GM12891 (cell line): ENCODE measurements at regions not wholly inside any gene's neighbourhood (a gene's known extent, or its start where the extent isn't known, plus 50 kb on each side); places are given as distances from the start of the nearest gene placed in this dataset.

Source experiments
- PAX5 ChIP-seq: IDR thresholded peaks from 2 replicates; pipeline ENCODE4 v1.6.1; 2011; ENCODE audit warnings: low read length, moderate library complexity, mild to moderate bottlenecking; ENCODE audit not compliant: insufficient read depth, severe bottlenecking
- POLR2A ChIP-seq: IDR thresholded peaks from 2 replicates; pipeline ENCODE4 v1.6.1; 2011; ENCODE audit warnings: low read depth, low read length, control low read depth
- POLR2AphosphoS5 ChIP-seq: IDR thresholded peaks from 2 replicates; pipeline ENCODE4 v1.6.1; 2011; ENCODE audit warnings: low read depth, low read length, control low read depth
- POU2F2 ChIP-seq: IDR thresholded peaks from 2 replicates; pipeline ENCODE4 v1.6.1; 2011; ENCODE audit warnings: low read depth, mild to moderate bottlenecking, control low read depth, low read length, moderate library complexity
- SPI1 ChIP-seq: IDR thresholded peaks from 2 replicates; pipeline ENCODE4 v1.6.1; 2011; ENCODE audit warnings: low read depth, low read length, control low read depth
- TAF1 ChIP-seq: IDR thresholded peaks from 2 replicates; pipeline ENCODE4 v1.6.1; 2011; ENCODE audit warnings: low read depth, low read length, control low read depth

- no peak for TF ChIP-seq SPI1
- TF ChIP-seq POLR2AphosphoS5: no peak
- no peak for TF ChIP-seq POLR2A
- TF ChIP-seq PAX5: no peak
- TF ChIP-seq TAF1: no peak
- TF ChIP-seq POU2F2: no peak
These were observed 516.2 kb upstream of the POT1 start for GRCh38 chr7:125445836-125446235.
